PC-3 (cell line): ENCODE measurements at regions not wholly inside any gene's neighbourhood (a gene's known extent, or its start where the extent isn't known, plus 50 kb on each side); places are given as distances from the start of the nearest gene placed in this dataset.

Source experiments
- ATAC-seq: fragments of 200-7000 bp; cut with Tn5 transposase; 2 replicates; pipeline ENCODE4 v1.9.1; 2020; ENCODE audit warnings: mild to moderate bottlenecking, moderate library complexity
- BruUV-seq: library from RNA; stranded (reverse); fragments of 400-500 nt; replicated peaks from 2 replicates; lab custom pipeline; 2021; lab: Mats Ljungman, UMichigan
- CTCF ChIA-PET: fragments of 300-600 bp; sonication (Branson Sonifier 250); formaldehyde crosslinking; loops from one replicate; lab custom pipeline; 2022; ENCODE audit warnings: antibody characterized with exemption; lab: Charles Lee
- POLR2A ChIA-PET: fragments of 300-600 bp; sonication (Branson Sonifier 250); formaldehyde crosslinking; loops from one replicate; lab custom pipeline; 2022; ENCODE audit warnings: antibody characterized with exemption; ENCODE audit not compliant: unreplicated experiment; lab: Charles Lee
- DNase-seq: peaks from one replicate; pipeline ENCODE4 v3.0.0-alpha.2; 2015
- H2AFZ ChIP-seq: fragments of 300-600 bp; sonication (generic); 2 replicates; pipeline ENCODE4 v1.6.0; 2016; ENCODE audit warnings: antibody characterized with exemption, low read length
- H3F3A ChIP-seq: fragments of 300-600 bp; sonication (generic); one replicate; pipeline ENCODE4 v1.6.0; 2017; ENCODE audit warnings: antibody characterized with exemption, low read length, control low read depth, mild to moderate bottlenecking; ENCODE audit not compliant: unreplicated experiment
- H3K27ac ChIP-seq: fragments of 300-600 bp; sonication (generic); 2 replicates; pipeline ENCODE4 v1.5.1; 2016; ENCODE audit warnings: mild to moderate bottlenecking, low read length
- H3K27me3 ChIP-seq: fragments of 300-600 bp; sonication (generic); 2 replicates; pipeline ENCODE4 v1.6.1; 2016; ENCODE audit warnings: low read length, mixed read lengths
- H3K36me3 ChIP-seq: fragments of 300-600 bp; sonication (generic); 2 replicates; pipeline ENCODE4 v1.6.1; 2016; ENCODE audit warnings: low read depth, mixed run types, low read length, mixed read lengths
- H3K4me1 ChIP-seq: fragments of 300-600 bp; sonication (generic); 2 replicates; pipeline ENCODE4 v1.5.1; 2016; ENCODE audit warnings: low read length; ENCODE audit not compliant: insufficient read depth
- H3K4me2 ChIP-seq: fragments of 300-600 bp; sonication (generic); 2 replicates; pipeline ENCODE4 v1.6.0; 2016; ENCODE audit warnings: low read length
- H3K4me3 ChIP-seq: fragments of 300-600 bp; sonication (generic); 2 replicates; pipeline ENCODE4 v1.5.1; 2016; ENCODE audit warnings: mild to moderate bottlenecking, low read length, mixed read lengths
- H3K79me2 ChIP-seq: fragments of 300-600 bp; sonication (generic); 2 replicates; pipeline ENCODE4 v1.6.1; 2017; ENCODE audit warnings: low read length, mixed read lengths
- H3K9ac ChIP-seq: fragments of 300-600 bp; sonication (generic); 2 replicates; pipeline ENCODE4 v1.6.0; 2016; ENCODE audit warnings: mild to moderate bottlenecking, low read length
- H3K9me2 ChIP-seq: fragments of 300-600 bp; sonication (generic); replicated peaks from 2 replicates; pipeline ENCODE4 v1.6.1; 2016; ENCODE audit warnings: mixed run types, low read length, mixed read lengths
- H3K9me3 ChIP-seq: fragments of 300-600 bp; sonication (generic); 2 replicates; pipeline ENCODE4 v1.6.1; 2016; ENCODE audit warnings: low read length, mixed read lengths
- H4K20me1 ChIP-seq: fragments of 300-600 bp; sonication (generic); 2 replicates; pipeline ENCODE4 v1.6.1; 2016; ENCODE audit warnings: low read length, mixed read lengths
- EZH2 ChIP-seq: fragments of 300-600 bp; sonication (generic); IDR thresholded peaks from one replicate; pipeline ENCODE4 v1.6.1; 2017; ENCODE audit warnings: antibody characterized with exemption, mild to moderate bottlenecking, low read length; ENCODE audit not compliant: unreplicated experiment
- EZH2phosphoT487 ChIP-seq: fragments of 300-600 bp; sonication (generic); IDR thresholded peaks from 2 replicates; pipeline ENCODE4 v1.6.1; 2018; ENCODE audit warnings: mild to moderate bottlenecking, antibody characterized with exemption, low read length, borderline replicate concordance
- intact Hi-C: fragments of 100-400 bp; cut with micrococcal nuclease; formaldehyde crosslinking; loops from 2 replicates; pipeline ENCODE4 v1.9.0; 2023
- TF ChIP-seq, protein P1 (sequence below): fragments of 300-600 bp; sonication (generic); conservative IDR thresholded peaks from 2 replicates; pipeline ENCODE4 v1.5.1; 2017; ENCODE audit warnings: antibody characterized with exemption, low read depth, mild to moderate bottlenecking, low read length

DNA sequence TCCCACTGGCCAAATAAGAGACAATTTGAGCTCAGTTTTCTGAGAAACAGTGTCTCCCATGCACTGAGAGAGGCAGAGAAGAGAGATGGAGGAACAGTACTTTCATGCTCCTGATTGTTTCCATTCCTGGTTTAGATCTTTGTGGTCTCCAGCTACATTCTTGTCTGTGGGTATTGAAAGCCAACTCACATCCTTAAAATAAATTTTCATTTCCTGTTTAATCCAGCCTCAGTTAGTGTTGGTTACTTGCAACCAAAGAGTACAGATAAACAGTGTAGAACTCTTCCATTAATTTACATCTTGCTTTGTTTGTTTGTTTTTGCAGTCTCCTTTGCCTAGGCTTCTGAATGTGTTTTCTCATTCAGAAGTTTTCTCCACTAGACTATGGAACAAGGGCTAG, 123.7 kb upstream of the CLSTN2 start:
- ATAC-seq = no peak
- POLR2A ChIA-PET = no interaction called here
- no TSS peak for BruUV-seq

DNA sequence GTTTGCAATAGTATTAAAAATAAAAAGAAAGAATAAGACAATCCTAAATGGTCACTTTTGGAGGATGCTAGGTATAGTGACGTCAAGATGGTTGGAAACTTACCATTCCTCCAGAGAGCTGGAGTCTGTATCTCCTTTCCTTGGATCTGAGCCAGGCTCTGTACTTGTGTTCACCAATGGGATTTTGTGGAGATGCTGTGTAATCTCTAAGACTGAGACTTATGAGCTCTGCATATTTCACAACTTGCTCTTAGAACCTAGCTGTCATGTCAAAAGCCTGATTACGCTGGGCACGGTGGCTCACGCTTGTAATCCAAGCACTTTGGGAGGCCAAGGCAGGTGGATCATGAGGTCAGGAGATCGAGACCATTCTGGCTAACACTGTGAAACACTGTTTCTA, 126.8 kb upstream of the CLSTN2 start:
- ATAC-seq (no peak), DNase-seq (no peak)
- Histone ChIP-seq H3K9me2 (no peaks in the 10 kb centered on the region), H3K36me3 (no peaks in the 10 kb centered on the region), H3K27ac (no peak overlapping the region), H3K9me3 (no peaks in the 10 kb centered on the region), H2AFZ (no peak overlapping the region), H3K4me1 (no peaks in the 10 kb centered on the region), H3K4me2 (no peak overlapping the region), H3F3A (no peaks in the 10 kb centered on the region), H3K4me3 (no peak overlapping the region), H3K9ac (no peak overlapping the region), H3K27me3 (no peaks in the 10 kb centered on the region), H3K79me2 (no peaks in the 10 kb centered on the region), H4K20me1 (no peaks in the 10 kb centered on the region)
- BruUV-seq = no TSS peak
- CTCF ChIA-PET = no interaction called here
- TF ChIP-seq, protein P1, sequence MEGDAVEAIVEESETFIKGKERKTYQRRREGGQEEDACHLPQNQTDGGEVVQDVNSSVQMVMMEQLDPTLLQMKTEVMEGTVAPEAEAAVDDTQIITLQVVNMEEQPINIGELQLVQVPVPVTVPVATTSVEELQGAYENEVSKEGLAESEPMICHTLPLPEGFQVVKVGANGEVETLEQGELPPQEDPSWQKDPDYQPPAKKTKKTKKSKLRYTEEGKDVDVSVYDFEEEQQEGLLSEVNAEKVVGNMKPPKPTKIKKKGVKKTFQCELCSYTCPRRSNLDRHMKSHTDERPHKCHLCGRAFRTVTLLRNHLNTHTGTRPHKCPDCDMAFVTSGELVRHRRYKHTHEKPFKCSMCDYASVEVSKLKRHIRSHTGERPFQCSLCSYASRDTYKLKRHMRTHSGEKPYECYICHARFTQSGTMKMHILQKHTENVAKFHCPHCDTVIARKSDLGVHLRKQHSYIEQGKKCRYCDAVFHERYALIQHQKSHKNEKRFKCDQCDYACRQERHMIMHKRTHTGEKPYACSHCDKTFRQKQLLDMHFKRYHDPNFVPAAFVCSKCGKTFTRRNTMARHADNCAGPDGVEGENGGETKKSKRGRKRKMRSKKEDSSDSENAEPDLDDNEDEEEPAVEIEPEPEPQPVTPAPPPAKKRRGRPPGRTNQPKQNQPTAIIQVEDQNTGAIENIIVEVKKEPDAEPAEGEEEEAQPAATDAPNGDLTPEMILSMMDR = no peak
- no peak for TF ChIP-seq EZH2
- no peak for TF ChIP-seq EZH2phosphoT487
- POLR2A ChIA-PET = no interaction called here
- intact Hi-C loops = no loop called here

More for the DNA sequence above, 123.7 kb upstream of the CLSTN2 start:
- no peaks in the 10 kb centered on the region for H3K36me3 ChIP-seq
- DNase-seq = no peak
- intact Hi-C loops = no loop called here
- H3K4me2 ChIP-seq = no peak overlapping the region
- TF ChIP-seq, protein P1 = no peak
- TF ChIP-seq EZH2phosphoT487 (no peak), EZH2 (no peak)
- H3K4me1 ChIP-seq = no peaks in the 10 kb centered on the region
- no peaks in the 10 kb centered on the region for H3K79me2 ChIP-seq
- H3K9me3 ChIP-seq = no peaks in the 10 kb centered on the region
- no peaks in the 10 kb centered on the region for H3K9me2 ChIP-seq
- no peak overlapping the region for H2AFZ ChIP-seq
- no peak overlapping the region for H3K4me3 ChIP-seq
- H3K9ac ChIP-seq = no peak overlapping the region
- no peaks in the 10 kb centered on the region for H3F3A ChIP-seq
- no peaks in the 10 kb centered on the region for H4K20me1 ChIP-seq
- no peaks in the 10 kb centered on the region for H3K27me3 ChIP-seq
- no peak overlapping the region for H3K27ac ChIP-seq
- CTCF ChIA-PET = no interaction called here

DNA sequence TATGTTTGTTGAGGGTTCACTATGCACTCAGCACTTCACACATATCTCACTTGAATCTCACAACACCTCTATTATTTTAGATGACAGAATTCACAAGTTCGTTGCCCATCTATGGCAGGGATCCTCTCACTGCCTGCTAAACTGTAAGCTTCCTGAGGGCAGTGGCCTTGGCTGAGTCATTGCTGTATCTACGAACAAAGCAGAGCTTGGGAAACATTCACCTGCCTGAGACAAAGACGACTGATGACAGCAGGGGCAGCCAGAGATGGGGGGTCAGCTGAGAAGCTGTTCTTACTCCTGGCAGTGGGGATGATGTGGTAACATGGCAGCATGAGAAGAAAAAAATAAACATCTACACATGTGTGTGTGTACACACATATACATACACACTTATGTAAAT, 125.5 kb upstream of the NMNAT3 start:
- no TSS peak for BruUV-seq
- no peaks in the 10 kb centered on the region for H4K20me1 ChIP-seq
- no peaks in the 10 kb centered on the region for H3K9me3 ChIP-seq
- TF ChIP-seq EZH2phosphoT487 = no peak
- no peak for TF ChIP-seq EZH2
- TF ChIP-seq, protein P1 = no peak
- H3K4me3 ChIP-seq = no peak overlapping the region
- DNase-seq (no peak), ATAC-seq (no peak)
- H3F3A ChIP-seq = no peaks in the 10 kb centered on the region
- no peak overlapping the region for H2AFZ ChIP-seq
- H3K4me1 ChIP-seq = no peaks in the 10 kb centered on the region
- no peaks in the 10 kb centered on the region for H3K79me2 ChIP-seq
- H3K9me2 ChIP-seq = no peaks in the 10 kb centered on the region
- intact Hi-C loops = no loop called here
- H3K27me3 ChIP-seq = no peaks in the 10 kb centered on the region
- no peak overlapping the region for H3K27ac ChIP-seq
- no peaks in the 10 kb centered on the region for H3K36me3 ChIP-seq
- POLR2A ChIA-PET = no interaction called here
- no peak overlapping the region for H3K9ac ChIP-seq
- no peak overlapping the region for H3K4me2 ChIP-seq
- CTCF ChIA-PET = no interaction called here
